NCI-H2227 (cell line): ENCODE measurements at regions not wholly inside any gene's neighbourhood (a gene's known extent, or its start where the extent isn't known, plus 50 kb on each side); places are given as distances from the start of the nearest gene placed in this dataset.
"Not testable (repeated sequence)": the region's sequence is repeated elsewhere in the genome, so short reads cannot be mapped to it uniquely, and the experiment has no call there.

Experiments used
- DNase-seq: peaks from one replicate; lab custom pipeline; 2025; ENCODE audit not compliant: unreplicated experiment; lab: John Stamatoyannopoulos, UW

DNA sequence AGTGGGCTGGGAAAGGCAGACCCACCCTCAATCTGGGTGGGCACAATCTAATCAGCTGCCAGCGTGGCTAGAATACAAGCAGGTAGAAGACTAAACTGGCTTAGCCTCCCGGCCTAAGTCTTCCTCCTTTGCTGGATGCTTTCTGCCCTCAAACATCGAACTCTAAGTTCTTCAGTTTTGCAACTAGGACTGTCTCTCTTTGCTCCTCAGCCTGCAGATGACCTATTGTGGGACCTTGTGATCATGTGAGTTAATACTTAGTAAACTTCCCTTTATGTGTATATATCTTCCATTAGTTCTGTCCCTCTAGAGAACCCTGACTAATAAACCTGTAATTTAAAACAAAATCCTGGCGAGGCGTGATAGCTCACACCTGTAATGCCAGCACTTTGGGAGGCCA, 51.8 kb upstream of the SLC39A8 start:
- DNase-seq = not testable (repeated sequence)

DNA sequence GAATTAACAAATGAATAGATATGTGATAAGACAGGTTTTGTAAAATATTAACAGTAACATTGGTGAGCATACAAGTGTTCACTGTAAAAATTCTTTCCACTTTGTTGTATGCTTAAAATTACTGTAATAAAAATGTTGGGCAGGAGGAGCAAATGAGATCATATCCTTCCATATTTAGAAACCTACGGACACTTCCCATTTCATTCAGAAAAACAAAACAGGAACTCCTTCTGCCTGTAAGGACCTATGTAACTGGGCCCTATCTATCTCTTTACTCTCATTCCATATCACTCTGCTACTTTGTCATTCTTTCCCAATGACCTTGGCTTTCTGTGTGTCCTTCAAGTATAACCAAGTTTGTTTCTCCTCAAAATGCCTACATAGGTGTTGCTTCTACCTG, 53.7 kb upstream of the SLC39A8 start:
- DNase-seq = no peak

GRCh38 chr4:102400898-102401297, 55.6 kb upstream of the SLC39A8 start:
- DNase-seq = no peak

- no peak for DNase-seq
Observed at GRCh38 chr4:102402223-102402622, 56.9 kb upstream of the SLC39A8 start.

DNA sequence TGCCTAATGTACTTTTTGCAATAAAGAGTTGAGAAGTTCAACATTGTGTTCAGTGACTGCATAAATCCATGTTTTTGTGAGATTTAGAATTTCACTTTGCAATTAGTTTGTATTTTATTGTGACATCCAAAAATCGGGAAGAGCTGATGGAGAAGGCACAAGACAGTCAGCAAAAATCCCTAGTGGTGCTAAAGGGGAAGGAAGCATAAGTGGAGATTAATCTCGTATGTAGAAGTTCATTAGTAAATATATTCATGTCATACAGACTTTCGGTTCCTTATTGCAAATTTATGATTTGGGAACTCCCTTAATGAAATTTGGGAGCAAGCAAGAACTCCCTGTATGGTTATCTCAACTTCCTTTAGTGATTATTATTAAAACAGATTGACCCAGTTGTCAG, 57.8 kb upstream of the SLC39A8 start:
- DNase-seq = no peak

DNA sequence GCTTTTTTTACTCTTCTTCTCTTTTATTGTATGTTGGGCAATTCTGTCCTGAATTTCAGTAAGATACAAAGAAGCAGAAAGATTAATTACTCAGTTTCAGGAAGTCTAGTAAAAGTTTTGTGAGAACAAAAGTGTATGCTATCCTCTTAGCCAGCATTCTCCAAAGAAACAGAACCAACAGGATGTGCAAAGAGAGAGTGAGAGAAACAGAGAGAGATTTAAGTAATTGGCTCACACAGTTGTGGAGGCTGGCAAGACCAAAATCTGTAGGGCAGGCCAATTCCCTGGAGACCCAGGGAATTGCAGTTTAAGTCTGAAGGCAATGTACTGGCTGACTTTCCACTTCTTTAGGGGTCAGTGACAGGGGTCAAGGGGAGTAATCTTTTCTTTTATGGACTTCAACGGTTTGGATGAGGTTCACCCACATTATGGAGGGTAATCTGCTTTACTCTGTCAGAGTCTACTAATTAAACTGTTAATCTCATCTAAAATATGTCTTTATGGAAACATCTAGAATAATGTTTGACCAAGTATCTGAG, 59.2 kb upstream of the SLC39A8 start:
- no peak for DNase-seq

- DNase-seq = no peak
Observed at GRCh38 chr4:102405821-102406401, 60.6 kb upstream of the SLC39A8 start.

- DNase-seq = not testable (repeated sequence)
Observed at GRCh38 chr4:102410884-102411283, 65.6 kb upstream of the SLC39A8 start.

- DNase-seq = no peak
Observed at GRCh38 chr4:102411408-102411807, 66.1 kb upstream of the SLC39A8 start.

DNA sequence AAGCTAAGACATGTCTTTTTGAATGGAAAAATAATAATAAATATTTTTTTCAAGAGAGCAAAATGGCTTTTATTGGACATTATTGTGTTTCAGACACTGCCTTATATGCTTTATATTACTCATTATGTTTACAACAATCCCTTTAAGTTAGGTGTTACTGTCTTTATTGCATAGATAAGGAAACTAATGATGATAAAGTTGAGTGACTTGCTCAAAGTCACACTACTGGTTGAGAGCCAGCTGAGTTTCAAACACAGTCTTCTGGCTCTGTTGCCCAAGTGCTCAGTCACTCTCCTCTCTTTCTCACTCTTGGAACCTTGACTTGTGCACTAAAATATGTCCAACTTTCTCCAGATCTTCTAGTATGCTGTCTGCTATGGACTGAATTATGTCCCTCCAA, 71.5 kb upstream of the SLC39A8 start:
- DNase-seq = no peak

DNA sequence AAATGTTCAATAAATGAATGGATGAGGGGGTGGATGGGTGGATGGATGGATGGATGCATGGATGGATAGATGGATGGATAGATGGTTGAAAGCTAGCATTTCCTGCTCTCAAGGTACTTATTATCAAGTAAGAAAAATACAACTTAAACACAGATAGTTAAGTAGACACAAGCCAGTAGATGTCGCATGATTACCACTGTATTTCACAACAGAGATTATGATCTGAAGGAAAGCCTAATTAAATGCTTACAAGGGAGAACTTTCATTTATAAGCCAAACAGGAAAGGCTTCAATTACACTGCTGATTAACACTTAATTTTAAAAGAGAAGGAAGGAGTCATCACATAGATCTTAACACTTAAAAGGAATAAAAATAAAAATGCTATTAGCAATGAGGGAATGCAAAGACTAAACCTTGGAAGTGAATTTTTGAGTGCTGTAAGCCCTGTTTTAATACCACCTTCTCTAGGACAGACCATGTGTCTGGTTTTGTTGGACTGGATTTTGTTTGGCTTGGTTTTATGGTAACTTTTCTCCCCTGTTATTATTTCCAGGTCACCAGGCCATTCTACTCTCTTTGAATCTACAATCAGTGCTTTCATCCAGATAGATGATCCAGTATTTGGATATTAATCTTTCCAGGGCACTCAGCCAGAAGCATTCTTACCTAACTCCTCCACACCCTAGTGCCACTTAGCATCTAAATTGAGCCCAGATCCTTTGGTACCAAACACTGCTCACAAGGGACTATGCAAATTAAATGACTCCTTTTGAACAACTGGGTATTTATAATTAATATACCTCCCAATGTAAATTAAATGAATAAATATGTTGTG, 75.5 kb upstream of the SLC39A8 start:
- DNase-seq = no peak

DNA sequence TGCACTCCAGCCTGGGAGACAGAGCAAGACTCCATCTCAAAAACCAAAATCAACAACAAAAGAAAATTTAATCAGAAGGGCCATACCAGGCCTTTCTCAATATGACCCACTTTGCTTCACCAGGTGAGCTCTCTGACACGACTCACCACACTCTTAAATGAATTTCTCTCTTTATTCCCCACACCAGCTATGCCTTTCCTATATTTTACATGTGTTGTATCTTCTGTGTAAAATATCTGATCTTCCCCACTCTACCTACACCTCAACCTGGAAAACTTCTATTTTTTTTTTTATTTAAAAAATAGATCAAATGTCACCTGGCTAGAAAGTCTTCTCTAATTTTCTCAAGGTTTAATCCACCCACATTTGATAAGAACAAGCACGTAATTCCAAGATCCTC, 77.6 kb upstream of the SLC39A8 start:
- DNase-seq = no peak

DNA sequence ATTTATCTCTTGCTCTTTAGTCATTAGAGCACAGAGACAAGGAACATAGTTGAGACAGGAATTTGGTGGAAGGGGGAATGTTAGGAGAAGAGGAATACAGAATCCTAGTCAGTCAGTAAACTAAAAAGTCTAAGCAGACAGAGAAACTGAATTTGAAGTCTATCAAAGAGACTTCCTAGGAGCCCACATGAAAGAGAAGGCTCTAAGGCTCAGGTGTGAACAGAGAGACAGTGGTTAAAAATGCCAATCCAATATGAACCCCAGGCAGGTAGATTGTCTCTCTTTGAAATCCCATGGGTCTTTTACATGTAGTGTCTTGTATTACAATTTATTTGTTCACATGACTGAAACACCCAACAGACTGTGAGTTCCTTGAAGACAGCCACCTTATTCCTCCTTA, 77.8 kb upstream of the NFKB1 start:
- no peak for DNase-seq

- no peak for DNase-seq
Observed at GRCh38 chr4:102427371-102427998, 73.7 kb upstream of the NFKB1 start.

GRCh38 chr4:102428122-102428521, 73.0 kb upstream of the NFKB1 start:
- DNase-seq = no peak

DNA sequence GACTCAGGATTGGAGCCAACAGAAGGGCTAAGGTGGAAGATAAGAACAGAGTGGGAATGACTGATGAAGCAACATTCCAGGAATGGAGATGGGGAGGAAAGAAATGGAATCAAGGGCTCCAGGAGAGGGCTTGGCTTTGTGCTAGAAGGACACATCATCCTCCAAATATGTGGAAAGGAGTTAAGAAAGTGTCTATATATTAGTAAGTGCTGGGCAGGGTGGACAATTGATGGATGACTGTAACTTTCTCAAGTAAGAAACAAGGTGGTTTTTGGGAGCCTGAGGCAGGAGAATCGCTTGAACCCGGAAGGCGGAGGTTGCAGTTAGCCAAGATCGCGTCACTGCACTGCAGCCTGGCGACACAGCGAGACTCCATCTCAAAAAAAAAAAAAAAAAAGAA, 71.6 kb upstream of the NFKB1 start:
- no peak for DNase-seq

DNA sequence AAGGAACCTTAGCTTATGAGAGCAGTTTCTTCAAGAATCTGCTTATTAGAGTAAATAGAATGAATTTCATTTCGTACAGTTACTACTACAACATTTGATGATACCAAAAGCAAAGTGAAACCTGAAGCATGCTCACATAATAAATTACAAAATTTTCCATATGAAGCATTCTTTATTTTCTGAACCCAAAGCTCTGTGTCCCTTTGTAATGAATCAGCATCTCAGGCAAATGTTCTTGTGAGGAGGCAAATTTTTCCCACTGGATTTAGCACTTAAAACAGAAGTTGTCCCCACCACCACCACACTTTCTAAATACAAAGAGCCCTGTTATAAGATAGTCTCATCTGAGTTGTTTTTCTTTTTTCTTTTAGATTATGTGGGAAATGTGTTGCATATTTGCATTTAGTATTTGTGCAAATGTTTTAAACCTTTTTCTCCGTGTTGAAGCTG, 70.7 kb upstream of the NFKB1 start:
- DNase-seq = no peak

DNA sequence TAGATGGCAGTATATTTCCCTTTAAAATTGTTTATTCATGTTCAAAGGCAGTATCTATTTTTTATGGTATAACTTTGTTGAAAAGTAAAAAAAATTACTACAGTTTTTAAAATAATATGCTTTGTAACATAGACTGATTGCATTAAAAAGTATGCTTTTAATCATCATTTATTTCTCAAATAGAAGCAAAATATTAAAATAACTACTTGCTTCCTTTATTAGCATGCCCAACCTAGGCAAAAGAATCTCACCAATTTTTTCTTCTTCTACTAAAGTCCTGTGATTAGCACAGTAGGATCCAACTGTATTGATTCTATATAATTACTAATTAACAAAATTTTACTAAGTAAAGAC, 69.6 kb upstream of the NFKB1 start:
- DNase-seq = no peak

DNA sequence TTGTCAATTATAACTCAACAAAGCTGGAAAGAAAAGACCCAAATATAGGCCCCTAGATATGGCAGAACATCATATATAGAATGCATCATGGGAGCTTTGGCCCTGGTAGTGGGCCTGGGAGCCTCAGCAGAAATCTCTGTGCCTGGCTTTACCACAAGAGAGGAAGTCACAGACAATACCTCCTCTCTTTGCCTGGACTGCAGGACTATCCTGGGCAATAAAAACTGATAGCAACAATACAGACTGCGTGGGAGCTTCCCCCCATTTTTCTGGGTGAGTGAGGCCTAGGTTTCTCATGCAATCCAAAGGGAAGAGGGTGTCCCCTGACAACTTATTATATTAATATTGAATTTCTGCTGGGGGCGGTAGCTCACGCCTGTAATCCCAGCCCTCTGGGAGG, 64.0 kb upstream of the NFKB1 start:
- no peak for DNase-seq

- no peak for DNase-seq
Observed at GRCh38 chr4:102438396-102439235, 62.5 kb upstream of the NFKB1 start.

DNA sequence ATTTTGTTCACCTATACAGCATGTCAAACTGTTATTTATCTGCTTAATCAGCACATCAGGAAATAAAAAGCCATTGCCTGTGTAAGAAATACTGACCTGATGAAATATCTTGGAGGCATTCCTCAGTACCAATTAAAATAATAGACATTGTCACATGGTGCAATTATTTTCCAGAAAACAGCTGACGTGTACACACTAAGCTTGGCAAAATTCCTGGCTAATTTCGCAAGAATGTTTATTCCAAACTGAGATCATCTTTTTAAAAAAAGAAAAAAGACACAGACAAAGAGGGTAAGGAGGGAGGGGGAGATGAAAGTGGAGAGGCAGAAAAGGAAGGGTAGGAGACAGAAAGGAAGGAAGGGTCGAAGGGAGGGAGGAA, 61.9 kb upstream of the NFKB1 start:
- no peak for DNase-seq
